ENCODE measurements at regions not wholly inside any gene's neighbourhood (a gene's known extent, or its start where the extent isn't known, plus 50 kb on each side); places are given as distances from the start of the nearest gene placed in this dataset.

GRCh38 chr11:82610671-82611070, 123.0 kb downstream of the FAM181B start:
- no peak overlapping the region for H3K27ac Mint-ChIP-seq (ENCODE audit: unreplicated experiment)
- no peak for DNase-seq (ENCODE audit: low spot score)
- no peaks in the 10 kb centered on the region for H3K4me1 Mint-ChIP-seq (ENCODE audit: unreplicated experiment)
- TF ChIP-seq CTCF (IDR thresholded peaks at IDR 0.05; ENCODE audit: unreplicated experiment): no peak
- H3K27me3 Mint-ChIP-seq (ENCODE audit: unreplicated experiment): no peaks in the 10 kb centered on the region
- no peaks in the 10 kb centered on the region for H3K9me3 Mint-ChIP-seq (ENCODE audit: unreplicated experiment)
- H3K4me3 Mint-ChIP-seq (ENCODE audit: unreplicated experiment): no peak overlapping the region
- no peaks in the 10 kb centered on the region for H3K36me3 Mint-ChIP-seq (ENCODE audit: low read depth, unreplicated experiment)

GRCh38 chr11:82606738-82607137, 126.9 kb downstream of the FAM181B start:
- no peak for TF ChIP-seq CTCF (IDR thresholded peaks at IDR 0.05; ENCODE audit: unreplicated experiment)
- Mint-ChIP-seq H3K36me3 (ENCODE audit: low read depth, unreplicated experiment) (no peaks in the 10 kb centered on the region), H3K4me1 (ENCODE audit: unreplicated experiment) (no peaks in the 10 kb centered on the region), H3K4me3 (ENCODE audit: unreplicated experiment) (no peak overlapping the region), H3K27me3 (ENCODE audit: unreplicated experiment) (no peaks in the 10 kb centered on the region), H3K27ac (ENCODE audit: unreplicated experiment) (no peak overlapping the region), H3K9me3 (ENCODE audit: unreplicated experiment) (peaks cover 3% of the 10 kb centered on the region)
- no peak for DNase-seq (ENCODE audit: low spot score)

GRCh38 chr11:82601711-82602110, 132.0 kb downstream of the FAM181B start:
- Mint-ChIP-seq H3K4me1 (ENCODE audit: unreplicated experiment) (no peaks in the 10 kb centered on the region), H3K27ac (ENCODE audit: unreplicated experiment) (no peak overlapping the region)

GRCh38 chr11:82599836-82600235, 133.8 kb downstream of the FAM181B start:
- Mint-ChIP-seq H3K27me3 (ENCODE audit: unreplicated experiment) (no peaks in the 10 kb centered on the region), H3K9me3 (ENCODE audit: unreplicated experiment) (peaks cover 3% of the 10 kb centered on the region), H3K36me3 (ENCODE audit: low read depth, unreplicated experiment) (no peaks in the 10 kb centered on the region), H3K27ac (ENCODE audit: unreplicated experiment) (no peak overlapping the region), H3K4me3 (ENCODE audit: unreplicated experiment) (no peak overlapping the region), H3K4me1 (ENCODE audit: unreplicated experiment) (no peaks in the 10 kb centered on the region)
- DNase-seq (ENCODE audit: low spot score): no peak
- TF ChIP-seq CTCF (IDR thresholded peaks at IDR 0.05; ENCODE audit: unreplicated experiment): no peak

More at GRCh38 chr11:82601711-82602110, 132.0 kb downstream of the FAM181B start:
- Mint-ChIP-seq H3K4me3 (ENCODE audit: unreplicated experiment) (no peak overlapping the region), H3K9me3 (ENCODE audit: unreplicated experiment) (peaks cover 3% of the 10 kb centered on the region), H3K36me3 (ENCODE audit: low read depth, unreplicated experiment) (no peaks in the 10 kb centered on the region), H3K27me3 (ENCODE audit: unreplicated experiment) (no peaks in the 10 kb centered on the region)
- DNase-seq (ENCODE audit: low spot score): no peak
- no peak for TF ChIP-seq CTCF (IDR thresholded peaks at IDR 0.05; ENCODE audit: unreplicated experiment)

- H3K4me3 Mint-ChIP-seq (ENCODE audit: unreplicated experiment): no peak overlapping the region
- no peak for TF ChIP-seq CTCF (IDR thresholded peaks at IDR 0.05; ENCODE audit: unreplicated experiment)
- H3K9me3 Mint-ChIP-seq (ENCODE audit: unreplicated experiment): no peaks in the 10 kb centered on the region
- H3K4me1 Mint-ChIP-seq (ENCODE audit: unreplicated experiment): no peaks in the 10 kb centered on the region
- DNase-seq (ENCODE audit: low spot score): no peak
- no peaks in the 10 kb centered on the region for H3K27me3 Mint-ChIP-seq (ENCODE audit: unreplicated experiment)
- H3K36me3 Mint-ChIP-seq (ENCODE audit: low read depth, unreplicated experiment): no peaks in the 10 kb centered on the region
- no peak overlapping the region for H3K27ac Mint-ChIP-seq (ENCODE audit: unreplicated experiment)
Measured at GRCh38 chr11:82586581-82586980, 147.1 kb downstream of the FAM181B start.
